CD4-positive, alpha-beta T cell treated with Interferon alpha-2 for 1 hour (primary cell): ENCODE measurements at regions not wholly inside any gene's neighbourhood (a gene's known extent, or its start where the extent isn't known, plus 50 kb on each side); places are given as distances from the start of the nearest gene placed in this dataset.
"Not testable (repeated sequence)": the region's sequence is repeated elsewhere in the genome, so short reads cannot be mapped to it uniquely, and the experiment has no call there.

Experiments used
- DNase-seq, 2 donors: peaks; one replicate each; pipeline ENCODE4 v3.0.0-alpha.2; 2020 to 2022

- DNase-seq = no peak
Measured at GRCh38 chr5:143913008-143913752, 101.2 kb downstream of the HMHB1 start.

- DNase-seq = no peak
Measured at GRCh38 chr5:143914756-143915155, 102.8 kb downstream of the HMHB1 start.

GRCh38 chr5:143916451-143916850, 104.5 kb downstream of the HMHB1 start:
- DNase-seq = no peak

- DNase-seq = no peak
Measured at GRCh38 chr5:143918961-143919360, 107.0 kb downstream of the HMHB1 start.

- DNase-seq = no peak
Measured at GRCh38 chr5:143920772-143921171, 108.8 kb downstream of the HMHB1 start.

GRCh38 chr5:143921525-143922311, 109.8 kb downstream of the HMHB1 start:
- no peak for DNase-seq

- DNase-seq = no peak
Measured at GRCh38 chr5:143922718-143923117, 110.8 kb downstream of the HMHB1 start.

- DNase-seq = no peak
Measured at GRCh38 chr5:143923634-143924266, 111.8 kb downstream of the HMHB1 start.

- no peak for DNase-seq
Measured at GRCh38 chr5:143924311-143924978, 112.5 kb downstream of the HMHB1 start.

- DNase-seq = not testable (repeated sequence)
Measured at GRCh38 chr5:143924979-143925325, 113.0 kb downstream of the HMHB1 start.

GRCh38 chr5:143929486-143929885, 117.5 kb downstream of the HMHB1 start:
- DNase-seq = no peak

GRCh38 chr5:143930561-143930960, 118.6 kb downstream of the HMHB1 start:
- no peak for DNase-seq

GRCh38 chr5:143931476-143931875, 119.5 kb downstream of the HMHB1 start:
- DNase-seq = no peak

GRCh38 chr5:143931986-143932385, 120.0 kb downstream of the HMHB1 start:
- DNase-seq = no peak

GRCh38 chr5:143932584-143932983, 120.6 kb downstream of the HMHB1 start:
- no peak for DNase-seq

GRCh38 chr5:143933451-143933850, 121.5 kb downstream of the HMHB1 start:
- no peak for DNase-seq

GRCh38 chr5:143934821-143935220, 122.9 kb downstream of the HMHB1 start:
- DNase-seq = no peak

GRCh38 chr5:143938230-143938629, 126.3 kb downstream of the HMHB1 start:
- no peak for DNase-seq

- no peak for DNase-seq
Measured at GRCh38 chr5:143946837-143947236, 134.9 kb downstream of the HMHB1 start.

GRCh38 chr5:143947313-143947712, 135.4 kb downstream of the HMHB1 start:
- no peak for DNase-seq

GRCh38 chr5:143952809-143953208, 140.8 kb downstream of the HMHB1 start:
- DNase-seq = no peak

- DNase-seq = no peak
Measured at GRCh38 chr5:143953851-143954250, 141.9 kb downstream of the HMHB1 start.

GRCh38 chr5:143955141-143955540, 143.2 kb downstream of the HMHB1 start:
- no peak for DNase-seq
